ENCODE measurements at regions not wholly inside any gene's neighbourhood (a gene's known extent, or its start where the extent isn't known, plus 50 kb on each side); places are given as distances from the start of the nearest gene placed in this dataset.
A peak's percentile ranks its signal among the peaks of the same experiment; 100 is the strongest.

- no peak for DNase-seq (ENCODE audit: low read depth, low spot score)
- in situ Hi-C loops (cut with HindIII; ENCODE audit: low pct_unique_long_range_greater_than_20kb, low sequenced_read_pairs): no loop called here
Observed at GRCh38 chr1:191160837-191161236, 683.2 kb upstream of the BRINP3 start.

DNA sequence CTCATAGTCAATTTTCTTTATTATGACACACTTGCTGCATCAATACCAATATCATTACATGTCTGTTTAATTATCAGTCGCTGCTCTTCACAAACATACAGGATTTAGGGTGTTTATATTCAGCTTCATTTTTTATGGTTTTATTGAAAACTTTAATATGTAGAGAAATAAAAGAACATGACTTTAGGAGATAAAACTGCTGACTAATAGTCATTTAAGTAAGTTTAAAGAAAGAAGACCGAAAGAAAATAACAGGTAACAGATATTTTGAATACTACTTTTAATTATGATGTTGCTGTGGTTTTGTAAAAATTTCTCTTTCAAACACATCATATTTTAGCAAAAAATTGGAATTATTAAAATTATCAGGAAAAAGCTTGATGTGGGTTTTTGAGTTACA, 685.1 kb upstream of the BRINP3 start:
- in situ Hi-C loops (cut with HindIII; ENCODE audit: low pct_unique_long_range_greater_than_20kb, low sequenced_read_pairs): no loop called here
- DNase-seq (ENCODE audit: low read depth, low spot score): no peak

DNA sequence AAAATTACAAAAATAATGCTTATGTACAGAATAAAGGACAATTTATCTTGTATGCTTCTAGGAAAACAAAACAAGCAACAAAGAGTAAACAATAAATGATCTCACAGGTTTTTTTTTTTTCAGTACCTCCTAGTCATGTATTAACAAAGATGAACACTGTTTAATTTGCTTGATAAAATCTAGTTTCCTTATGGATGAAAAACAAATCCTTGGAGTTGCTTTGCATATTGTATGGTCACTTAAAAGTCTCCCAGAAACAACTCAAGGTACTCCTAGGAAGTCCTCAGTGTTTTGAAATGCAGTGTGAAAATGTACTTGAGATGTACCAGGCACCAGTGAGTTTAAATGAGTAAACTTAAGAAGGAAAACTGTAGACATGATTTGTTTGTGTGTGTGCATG, 686.0 kb upstream of the BRINP3 start:
- in situ Hi-C loops (cut with HindIII; ENCODE audit: low pct_unique_long_range_greater_than_20kb, low sequenced_read_pairs): no loop called here
- DNase-seq (ENCODE audit: low read depth, low spot score): no peak

DNA sequence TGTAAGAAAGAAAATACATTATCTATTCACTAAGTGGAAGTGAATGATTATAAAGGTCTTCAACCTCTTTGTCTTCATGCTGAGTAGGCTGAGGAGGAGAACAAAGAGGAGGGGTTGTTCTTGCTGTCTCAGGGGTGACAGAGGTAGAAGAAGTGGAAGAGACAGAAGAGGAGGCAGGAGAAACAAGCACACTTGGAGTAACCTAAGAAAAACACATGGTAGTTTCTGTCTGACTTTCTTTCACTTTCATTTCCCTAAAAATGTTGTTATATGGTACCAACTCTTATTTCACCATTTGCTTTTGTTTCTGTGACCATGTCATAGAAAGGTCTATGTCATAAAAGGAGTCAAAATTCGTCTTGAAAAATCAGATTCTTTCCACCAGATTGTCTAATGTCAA, 696.6 kb upstream of the BRINP3 start:
- no peak for DNase-seq (ENCODE audit: low read depth, low spot score)
- in situ Hi-C loops (cut with HindIII; ENCODE audit: low pct_unique_long_range_greater_than_20kb, low sequenced_read_pairs): no loop called here

- in situ Hi-C loops (cut with HindIII; ENCODE audit: low pct_unique_long_range_greater_than_20kb, low sequenced_read_pairs): no loop called here
- no peak for DNase-seq (ENCODE audit: low read depth, low spot score)
Observed at GRCh38 chr1:191176131-191176530, 698.5 kb upstream of the BRINP3 start.

DNA sequence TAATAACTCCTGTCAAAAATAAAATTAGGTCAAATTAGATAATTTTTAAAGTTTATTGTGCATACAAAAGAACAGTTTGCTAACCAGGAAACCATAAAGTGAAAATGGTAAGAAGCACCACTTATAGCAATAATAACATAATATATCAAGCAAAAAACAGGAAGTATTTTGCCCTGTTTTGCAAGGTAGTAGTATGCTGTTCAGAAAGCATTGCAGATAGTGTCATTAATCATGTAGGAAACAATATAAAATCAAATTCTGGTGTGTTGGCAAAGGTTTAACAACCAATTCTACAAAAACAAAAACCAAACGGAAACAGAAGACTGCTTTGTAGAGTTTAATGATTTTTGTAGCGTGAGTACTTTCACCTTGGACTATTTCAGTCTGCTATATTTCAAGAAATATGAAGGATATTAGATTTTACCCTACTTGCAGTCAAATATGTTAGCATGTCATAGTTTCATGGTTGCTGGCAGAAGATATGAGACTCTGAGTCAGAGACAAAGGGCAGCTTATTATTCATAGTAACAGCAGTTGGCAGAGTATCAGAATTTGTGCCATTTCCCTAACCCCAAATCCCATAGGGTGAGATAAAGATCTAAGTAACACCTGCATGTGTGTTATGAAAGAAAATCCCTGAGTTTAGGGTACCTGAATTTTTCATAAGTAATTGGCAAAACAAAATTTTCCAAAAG, 729.0 kb upstream of the BRINP3 start:
- in situ Hi-C loops (cut with HindIII; ENCODE audit: low pct_unique_long_range_greater_than_20kb, low sequenced_read_pairs): no loop called here
- DNase-seq (ENCODE audit: low read depth, low spot score): no peak

DNA sequence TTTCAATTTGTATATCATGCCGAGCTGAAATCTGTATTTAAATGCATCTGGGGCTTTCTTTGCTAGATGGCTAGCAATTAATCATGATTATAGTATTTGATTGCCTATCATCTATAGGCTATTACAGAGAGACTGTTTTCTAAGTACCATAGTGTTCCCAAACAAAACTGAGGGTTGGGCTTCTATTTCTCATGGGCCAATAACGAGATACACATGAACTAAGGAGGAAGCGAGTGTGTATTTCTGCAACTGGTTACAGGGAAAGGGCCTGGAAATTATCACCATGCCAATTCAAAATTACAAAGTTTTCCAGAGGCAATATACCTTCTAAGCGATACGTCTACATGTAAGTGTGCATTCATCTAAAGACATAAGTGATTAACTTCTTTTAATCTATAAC, 744.5 kb upstream of the BRINP3 start:
- no peak for DNase-seq (ENCODE audit: low read depth, low spot score)
- in situ Hi-C loops (cut with HindIII; ENCODE audit: low pct_unique_long_range_greater_than_20kb, low sequenced_read_pairs): no loop called here

DNA sequence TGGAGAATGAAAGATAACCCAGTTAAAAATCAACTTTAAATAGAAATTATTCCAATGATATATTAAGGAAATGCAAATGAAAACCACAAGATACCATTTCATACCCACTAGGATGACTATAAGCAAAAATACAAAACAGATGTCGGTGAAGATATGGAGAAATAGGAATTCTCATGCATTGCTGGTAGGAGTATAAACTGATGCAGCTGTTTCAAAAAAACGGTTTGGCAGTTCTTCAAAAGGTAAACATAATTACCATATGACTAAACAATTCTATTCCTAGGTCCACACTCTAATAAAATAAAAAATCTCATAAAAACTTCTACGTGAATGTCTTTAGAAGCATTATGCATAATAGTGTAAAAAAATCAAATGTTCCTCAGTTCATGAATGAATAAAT, 763.3 kb upstream of the BRINP3 start:
- in situ Hi-C loops (cut with HindIII; ENCODE audit: low pct_unique_long_range_greater_than_20kb, low sequenced_read_pairs): no loop called here
- DNase-seq (ENCODE audit: low read depth, low spot score): no peak

GRCh38 chr1:191255354-191256054, 777.8 kb upstream of the BRINP3 start:
- in situ Hi-C loops (cut with HindIII; ENCODE audit: low pct_unique_long_range_greater_than_20kb, low sequenced_read_pairs): no loop called here
- no peak for DNase-seq (ENCODE audit: low read depth, low spot score)

DNA sequence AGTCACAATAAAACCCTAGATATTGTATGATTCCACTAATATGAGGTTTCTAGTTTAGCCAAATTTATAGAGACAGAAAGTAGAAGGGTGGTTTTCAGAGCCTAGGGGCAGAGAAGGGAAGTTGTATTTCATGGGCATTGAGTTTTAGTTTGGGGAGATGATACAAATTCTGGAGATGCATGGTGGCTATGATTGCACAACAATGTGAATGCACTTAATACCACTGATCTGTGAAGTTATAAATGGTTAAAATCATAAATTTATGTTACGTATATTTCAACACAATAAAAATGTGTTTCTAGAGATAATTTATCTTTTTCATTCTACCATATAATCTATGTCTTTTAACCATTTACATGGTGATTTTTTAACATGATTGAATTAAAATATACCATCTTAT, 779.3 kb upstream of the BRINP3 start:
- no peak for DNase-seq (ENCODE audit: low read depth, low spot score)
- in situ Hi-C loops (cut with HindIII; ENCODE audit: low pct_unique_long_range_greater_than_20kb, low sequenced_read_pairs): no loop called here

DNA sequence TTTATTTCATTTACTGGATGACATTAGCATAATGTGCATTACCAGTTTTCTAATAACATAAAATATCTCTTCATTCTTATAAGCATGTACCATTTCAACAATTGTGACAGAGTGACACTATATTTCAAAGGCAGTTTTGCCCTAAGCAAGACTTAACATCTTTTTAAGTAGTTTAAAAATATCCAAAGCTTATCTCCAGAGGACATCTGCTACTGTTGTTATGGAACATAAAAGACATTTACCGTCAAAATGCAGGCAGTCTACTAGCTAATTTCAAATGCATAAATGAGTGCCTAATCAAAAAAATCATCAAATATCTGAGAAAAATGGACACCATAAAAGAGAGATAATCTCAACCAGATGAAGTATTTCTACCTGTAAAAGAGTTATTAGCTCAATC, 782.4 kb upstream of the BRINP3 start:
- no peak for DNase-seq (ENCODE audit: low read depth, low spot score)
- in situ Hi-C loops (cut with HindIII; ENCODE audit: low pct_unique_long_range_greater_than_20kb, low sequenced_read_pairs): no loop called here

GRCh38 chr1:191261111-191261510, 783.4 kb upstream of the BRINP3 start:
- in situ Hi-C loops (cut with HindIII; ENCODE audit: low pct_unique_long_range_greater_than_20kb, low sequenced_read_pairs): no loop called here

DNA sequence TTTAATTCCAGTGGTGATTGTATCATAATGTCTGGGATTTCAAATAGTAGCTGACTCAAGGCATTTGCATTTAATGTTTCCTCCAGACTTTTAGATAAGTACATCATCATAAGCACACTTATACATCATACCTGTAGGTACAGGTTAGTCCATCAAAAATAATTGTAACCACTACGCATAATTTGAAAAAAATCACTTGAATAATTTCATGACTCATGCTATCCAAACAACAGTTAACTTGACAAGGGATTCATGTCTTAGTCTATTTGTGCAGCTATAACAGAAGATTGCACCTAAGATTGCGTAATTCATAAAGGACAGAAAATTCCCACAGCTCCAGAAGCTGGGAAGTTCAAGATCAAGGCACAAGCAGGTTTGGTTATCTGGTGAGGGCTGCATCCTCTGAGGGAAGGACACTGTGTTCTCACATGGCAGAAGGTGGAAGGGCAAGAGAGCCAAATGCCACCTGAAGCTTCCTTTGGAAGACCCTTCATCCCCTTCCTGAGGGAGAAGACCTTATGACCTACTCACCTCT, 801.7 kb upstream of the BRINP3 start:
- no peak for DNase-seq (ENCODE audit: low read depth, low spot score)
- in situ Hi-C loops (cut with HindIII; ENCODE audit: low pct_unique_long_range_greater_than_20kb, low sequenced_read_pairs): no loop called here

More at GRCh38 chr1:191261111-191261510, 783.4 kb upstream of the BRINP3 start:
- DNase-seq (ENCODE audit: low read depth, low spot score): no peak

DNA sequence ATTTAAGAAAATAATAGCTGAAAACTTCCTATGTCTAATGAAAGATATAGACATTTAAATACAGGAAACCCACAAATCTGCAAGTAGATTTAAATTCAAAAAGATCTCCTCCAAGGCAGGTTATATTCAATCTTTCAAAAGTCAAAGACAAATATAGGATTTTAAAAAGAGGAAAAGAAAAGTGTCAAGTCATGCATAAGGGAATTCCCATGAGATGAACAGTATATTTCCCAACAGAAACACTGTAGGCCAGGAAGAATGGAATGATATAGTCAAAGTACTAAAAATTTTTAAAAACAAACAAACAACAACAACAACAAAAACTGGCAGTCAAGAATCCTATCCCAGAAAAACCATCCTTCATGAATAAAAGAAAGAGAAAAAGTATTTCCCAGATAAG, 806.5 kb upstream of the BRINP3 start:
- in situ Hi-C loops (cut with HindIII; ENCODE audit: low pct_unique_long_range_greater_than_20kb, low sequenced_read_pairs): no loop called here
- no peak for DNase-seq (ENCODE audit: low read depth, low spot score)

- in situ Hi-C loops (cut with HindIII; ENCODE audit: low pct_unique_long_range_greater_than_20kb, low sequenced_read_pairs): no loop called here
- peak; percentile 30 for DNase-seq (ENCODE audit: low read depth, low spot score)
Observed at GRCh38 chr1:191290441-191290840, 812.8 kb upstream of the BRINP3 start.

GRCh38 chr1:191305370-191305769, 827.7 kb upstream of the BRINP3 start:
- in situ Hi-C loops (cut with HindIII; ENCODE audit: low pct_unique_long_range_greater_than_20kb, low sequenced_read_pairs): no loop called here

DNA sequence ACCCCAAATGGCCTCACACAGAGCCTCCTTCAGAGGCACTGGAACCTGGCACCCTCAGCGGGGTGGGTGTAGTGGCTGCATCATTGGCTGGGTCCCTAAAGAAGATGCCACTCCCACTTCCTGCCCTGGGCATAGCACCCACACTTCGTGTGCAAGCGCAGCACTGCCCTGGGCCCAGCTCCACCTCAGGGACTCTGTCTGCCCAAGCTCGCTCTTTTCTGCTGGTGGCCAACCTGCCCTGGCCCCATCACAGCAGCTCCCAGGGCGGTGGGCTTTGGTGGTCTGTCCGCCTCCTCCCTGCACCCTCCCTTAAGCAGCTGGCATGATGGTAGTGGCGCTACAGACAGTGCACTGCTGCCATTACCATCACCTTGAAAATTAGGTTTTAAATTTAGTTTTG, 829.3 kb upstream of the BRINP3 start:
- in situ Hi-C loops (cut with HindIII; ENCODE audit: low pct_unique_long_range_greater_than_20kb, low sequenced_read_pairs): no loop called here
- no peak for DNase-seq (ENCODE audit: low read depth, low spot score)

More at GRCh38 chr1:191305370-191305769, 827.7 kb upstream of the BRINP3 start:
- DNase-seq (ENCODE audit: low read depth, low spot score): no peak

GRCh38 chr1:191320062-191320461, 838.2 kb upstream of the RGS18 start:
- DNase-seq (ENCODE audit: low read depth, low spot score): no peak
- in situ Hi-C loops (cut with HindIII; ENCODE audit: low pct_unique_long_range_greater_than_20kb, low sequenced_read_pairs): no loop called here

DNA sequence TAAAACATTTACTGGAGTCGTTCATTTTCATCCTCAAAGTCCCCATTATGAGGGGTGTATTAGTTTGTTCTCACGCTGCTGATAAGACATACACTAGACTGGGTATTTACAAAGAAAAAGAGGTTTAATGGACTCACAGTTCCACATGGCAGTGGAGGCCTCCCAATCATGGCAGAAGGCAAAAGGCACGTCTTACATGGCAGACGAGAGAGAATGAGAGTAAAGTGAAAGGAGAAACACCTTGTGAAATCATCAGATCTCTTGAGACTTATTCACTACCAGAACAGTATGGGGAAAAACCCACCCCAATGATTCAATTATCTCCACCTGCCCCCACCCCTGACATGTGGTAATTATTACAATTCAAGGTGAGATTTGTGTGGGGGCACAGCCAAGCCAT, 830.4 kb upstream of the RGS18 start:
- DNase-seq (ENCODE audit: low read depth, low spot score): no peak
- in situ Hi-C loops (cut with HindIII; ENCODE audit: low pct_unique_long_range_greater_than_20kb, low sequenced_read_pairs): no loop called here

Measured in SK-MEL-5 (cell line).